Stimulated activated memory B cell treated with anti-CD40 and anti-IgM and Interleukin-4, amounts not matched to agents 10 μg/mL and 1 μg/mL and 100 μg/mL, for 72 hours (primary cell): ENCODE measurements at regions not wholly inside any gene's neighbourhood (a gene's known extent, or its start where the extent isn't known, plus 50 kb on each side); places are given as distances from the start of the nearest gene placed in this dataset.
"Not testable (repeated sequence)": the region's sequence is repeated elsewhere in the genome, so short reads cannot be mapped to it uniquely, and the experiment has no call there.

Source experiments
- ATAC-seq: fragments of 150-1000 bp; cut with Tn5 transposase; 2 replicates; pipeline ENCODE4 v1.10.0; 2021
- H3K27ac Mint-ChIP-seq: one replicate; pipeline ENCODE4 v1.8.0; 2022; ENCODE audit warnings: mild to moderate bottlenecking, mixed read lengths
- H3K27me3 Mint-ChIP-seq: one replicate; pipeline ENCODE4 v1.8.0; 2022; ENCODE audit warnings: mixed read lengths
- H3K36me3 Mint-ChIP-seq: one replicate; pipeline ENCODE4 v1.8.0; 2022; ENCODE audit warnings: mixed read lengths
- H3K4me1 Mint-ChIP-seq: one replicate; pipeline ENCODE4 v1.8.0; 2022; ENCODE audit warnings: mixed read lengths
- H3K4me3 Mint-ChIP-seq: one replicate; pipeline ENCODE4 v1.8.0; 2022; ENCODE audit warnings: mild to moderate bottlenecking, moderate library complexity, mixed read lengths
- H3K9me3 Mint-ChIP-seq: one replicate; pipeline ENCODE4 v1.8.0; 2022; ENCODE audit warnings: mixed read lengths

- Mint-ChIP-seq H3K36me3 (no peaks in the 10 kb centered on the region), H3K27me3 (no peaks in the 10 kb centered on the region), H3K4me1 (no peaks in the 10 kb centered on the region), H3K9me3 (peaks cover 2% of the 10 kb centered on the region), H3K4me3 (no peak overlapping the region), H3K27ac (no peak overlapping the region)
- no peak for ATAC-seq
Observed at GRCh38 chr12:84136862-84137367, 775.7 kb downstream of the SLC6A15 start.

GRCh38 chr12:84135586-84136279 lies 776.9 kb downstream of the SLC6A15 start:
- H3K4me3 Mint-ChIP-seq = no peak overlapping the region
- no peaks in the 10 kb centered on the region for H3K27me3 Mint-ChIP-seq
- peaks cover 2% of the 10 kb centered on the region for H3K9me3 Mint-ChIP-seq
- H3K4me1 Mint-ChIP-seq = no peaks in the 10 kb centered on the region
- no peaks in the 10 kb centered on the region for H3K36me3 Mint-ChIP-seq
- ATAC-seq = no peak
- no peak overlapping the region for H3K27ac Mint-ChIP-seq

GRCh38 chr12:84134797-84135366 lies 777.7 kb downstream of the SLC6A15 start:
- Mint-ChIP-seq H3K27me3 (no peaks in the 10 kb centered on the region), H3K9me3 (peaks cover 2% of the 10 kb centered on the region), H3K4me1 (no peaks in the 10 kb centered on the region), H3K4me3 (no peak overlapping the region), H3K27ac (no peak overlapping the region), H3K36me3 (no peaks in the 10 kb centered on the region)
- ATAC-seq = no peak

GRCh38 chr12:84131076-84131475 lies 781.5 kb downstream of the SLC6A15 start:
- no peaks in the 10 kb centered on the region for H3K36me3 Mint-ChIP-seq
- no peaks in the 10 kb centered on the region for H3K4me1 Mint-ChIP-seq
- H3K4me3 Mint-ChIP-seq = no peak overlapping the region
- H3K27ac Mint-ChIP-seq = no peak overlapping the region
- no peaks in the 10 kb centered on the region for H3K27me3 Mint-ChIP-seq
- no peak for ATAC-seq
- no peaks in the 10 kb centered on the region for H3K9me3 Mint-ChIP-seq

- Mint-ChIP-seq H3K36me3 (no peaks in the 10 kb centered on the region), H3K27me3 (no peaks in the 10 kb centered on the region), H3K4me3 (no peak overlapping the region), H3K9me3 (no peaks in the 10 kb centered on the region), H3K27ac (no peak overlapping the region), H3K4me1 (no peaks in the 10 kb centered on the region)
- ATAC-seq = peak; percentile 48
Observed at GRCh38 chr12:84128117-84128991, 784.2 kb downstream of the SLC6A15 start.

GRCh38 chr12:84124211-84124610 lies 788.4 kb downstream of the SLC6A15 start:
- H3K4me1 Mint-ChIP-seq = no peaks in the 10 kb centered on the region
- H3K27ac Mint-ChIP-seq = no peak overlapping the region
- no peak overlapping the region for H3K4me3 Mint-ChIP-seq
- peaks cover 7% of the 10 kb centered on the region for H3K9me3 Mint-ChIP-seq
- H3K36me3 Mint-ChIP-seq = no peaks in the 10 kb centered on the region
- no peak for ATAC-seq
- no peaks in the 10 kb centered on the region for H3K27me3 Mint-ChIP-seq

GRCh38 chr12:84117190-84117589 lies 795.4 kb downstream of the SLC6A15 start:
- no peak for ATAC-seq
- Mint-ChIP-seq H3K4me1 (no peaks in the 10 kb centered on the region), H3K27me3 (no peaks in the 10 kb centered on the region), H3K9me3 (peaks cover 7% of the 10 kb centered on the region), H3K27ac (no peak overlapping the region), H3K4me3 (no peak overlapping the region), H3K36me3 (no peaks in the 10 kb centered on the region)

- Mint-ChIP-seq H3K4me1 (no peaks in the 10 kb centered on the region), H3K4me3 (no peak overlapping the region), H3K27ac (no peak overlapping the region), H3K9me3 (peaks cover 9% of the 10 kb centered on the region), H3K27me3 (no peaks in the 10 kb centered on the region), H3K36me3 (no peaks in the 10 kb centered on the region)
- ATAC-seq = no peak
Observed at GRCh38 chr12:84113666-84114065, 798.9 kb downstream of the SLC6A15 start.

- H3K4me3 Mint-ChIP-seq, H3K4me1 Mint-ChIP-seq, ATAC-seq, H3K36me3 Mint-ChIP-seq, H3K27me3 Mint-ChIP-seq, H3K27ac Mint-ChIP-seq: not testable (repeated sequence)
- H3K9me3 Mint-ChIP-seq = peaks cover 27% of the 10 kb centered on the region
Observed at GRCh38 chr12:84103886-84104285, 808.7 kb downstream of the SLC6A15 start.

- H3K36me3 Mint-ChIP-seq, H3K4me3 Mint-ChIP-seq, H3K27me3 Mint-ChIP-seq, H3K4me1 Mint-ChIP-seq, H3K27ac Mint-ChIP-seq, ATAC-seq: not testable (repeated sequence)
- H3K9me3 Mint-ChIP-seq = peaks cover 22% of the 10 kb centered on the region
Observed at GRCh38 chr12:84101963-84102362, 810.6 kb downstream of the SLC6A15 start.

GRCh38 chr12:84099591-84099990 lies 813.0 kb downstream of the SLC6A15 start:
- not testable (repeated sequence) for H3K27me3 Mint-ChIP-seq, H3K4me1 Mint-ChIP-seq, H3K4me3 Mint-ChIP-seq, ATAC-seq, H3K27ac Mint-ChIP-seq, H3K36me3 Mint-ChIP-seq
- H3K9me3 Mint-ChIP-seq = peaks cover 22% of the 10 kb centered on the region

- H3K36me3 Mint-ChIP-seq = no peaks in the 10 kb centered on the region
- peaks cover 2% of the 10 kb centered on the region for H3K9me3 Mint-ChIP-seq
- H3K4me3 Mint-ChIP-seq = no peak overlapping the region
- ATAC-seq = no peak
- no peak overlapping the region for H3K27ac Mint-ChIP-seq
- no peaks in the 10 kb centered on the region for H3K27me3 Mint-ChIP-seq
- no peaks in the 10 kb centered on the region for H3K4me1 Mint-ChIP-seq
Observed at GRCh38 chr12:84091651-84092050, 820.9 kb downstream of the SLC6A15 start.

GRCh38 chr12:84089356-84089755 lies 823.2 kb downstream of the SLC6A15 start:
- H3K36me3 Mint-ChIP-seq = no peaks in the 10 kb centered on the region
- no peak overlapping the region for H3K4me3 Mint-ChIP-seq
- no peaks in the 10 kb centered on the region for H3K4me1 Mint-ChIP-seq
- no peak for ATAC-seq
- peaks cover 5% of the 10 kb centered on the region for H3K9me3 Mint-ChIP-seq
- H3K27me3 Mint-ChIP-seq = no peaks in the 10 kb centered on the region
- H3K27ac Mint-ChIP-seq = no peak overlapping the region

- Mint-ChIP-seq H3K36me3 (no peaks in the 10 kb centered on the region), H3K4me1 (no peaks in the 10 kb centered on the region), H3K27me3 (no peaks in the 10 kb centered on the region), H3K9me3 (peaks cover 5% of the 10 kb centered on the region), H3K27ac (no peak overlapping the region), H3K4me3 (no peak overlapping the region)
- ATAC-seq = no peak
Observed at GRCh38 chr12:84085046-84085445, 827.6 kb downstream of the SLC6A15 start.

- no peaks in the 10 kb centered on the region for H3K4me1 Mint-ChIP-seq
- H3K9me3 Mint-ChIP-seq = peaks cover 4% of the 10 kb centered on the region
Observed at GRCh38 chr12:84079626-84080025, 833.0 kb downstream of the SLC6A15 start.

More at GRCh38 chr12:84079626-84080025, 833.0 kb downstream of the SLC6A15 start:
- H3K36me3 Mint-ChIP-seq = no peaks in the 10 kb centered on the region
- no peak overlapping the region for H3K27ac Mint-ChIP-seq
- H3K4me3 Mint-ChIP-seq = no peak overlapping the region
- no peaks in the 10 kb centered on the region for H3K27me3 Mint-ChIP-seq
- ATAC-seq = no peak
